AG20443 (cell line): ENCODE measurements at regions not wholly inside any gene's neighbourhood (a gene's known extent, or its start where the extent isn't known, plus 50 kb on each side); places are given as distances from the start of the nearest gene placed in this dataset.

Source experiments
- DNase-seq: peaks from one replicate; pipeline ENCODE4 v3.0.0; 2012; ENCODE audit warnings: low spot score, mixed read lengths

GRCh38 chr20:50242548-50242862 is 51.9 kb downstream of the CEBPB start:
- no peak for DNase-seq

GRCh38 chr20:50242863-50243609 is 52.4 kb downstream of the CEBPB start:
- no peak for DNase-seq

GRCh38 chr20:50243610-50244351 is 53.2 kb downstream of the CEBPB start:
- no peak for DNase-seq

- DNase-seq: no peak
These were observed 53.9 kb downstream of the CEBPB start for GRCh38 chr20:50244352-50245149.

- peak; percentile 55 for DNase-seq
These were observed 55.1 kb downstream of the CEBPB start for GRCh38 chr20:50245498-50246366.

GRCh38 chr20:50246367-50247195 is 56.0 kb downstream of the CEBPB start:
- DNase-seq: no peak

GRCh38 chr20:50247196-50248094 is 56.8 kb downstream of the CEBPB start:
- DNase-seq: peak; percentile 47

GRCh38 chr20:50248104-50248641 is 57.5 kb downstream of the CEBPB start:
- peak; percentile 74 for DNase-seq

- no peak for DNase-seq
These were observed 59.1 kb downstream of the CEBPB start for GRCh38 chr20:50249447-50250388.

GRCh38 chr20:50250679-50251382 is 60.2 kb downstream of the CEBPB start:
- DNase-seq: no peak

- no peak for DNase-seq
These were observed 60.7 kb downstream of the CEBPB start for GRCh38 chr20:50251383-50251748.

- DNase-seq: peak; percentile 77
These were observed 61.4 kb downstream of the CEBPB start for GRCh38 chr20:50251992-50252511.

GRCh38 chr20:50252701-50253100 is 62.1 kb downstream of the CEBPB start:
- no peak for DNase-seq

GRCh38 chr20:50253101-50253500 is 62.5 kb downstream of the CEBPB start:
- no peak for DNase-seq

GRCh38 chr20:50254466-50255079 is 63.9 kb downstream of the CEBPB start:
- no peak for DNase-seq

GRCh38 chr20:50256577-50256976 is 65.9 kb downstream of the CEBPB start:
- no peak for DNase-seq

- no peak for DNase-seq
These were observed 67.2 kb downstream of the CEBPB start for GRCh38 chr20:50257860-50258259.
